GM13976 (cell line): ENCODE measurements at regions not wholly inside any gene's neighbourhood (a gene's known extent, or its start where the extent isn't known, plus 50 kb on each side); places are given as distances from the start of the nearest gene placed in this dataset.
"Not testable (repeated sequence)": the region's sequence is repeated elsewhere in the genome, so short reads cannot be mapped to it uniquely, and the experiment has no call there.

Experiments used
- DNase-seq: peaks from one replicate; pipeline ENCODE4 v3.0.0; 2012; ENCODE audit warnings: low spot score
- in situ Hi-C: fragments of 300-500 bp; cut with MboI; formaldehyde crosslinking; loops from one replicate; pipeline ENCODE4 v1.12.0; 2022; ENCODE audit warnings: low sequenced_read_pairs, mixed read lengths, inconsistent platforms; ENCODE audit not compliant: unreplicated experiment
- TF ChIP-seq, protein P1 (sequence below): IDR thresholded peaks from 2 replicates; pipeline ENCODE4 v1.5.1; 2012; ENCODE audit warnings: borderline replicate concordance, mild to moderate bottlenecking; ENCODE audit not compliant: insufficient read depth; ENCODE audit errors: extremely low read depth, missing control alignments, control extremely low read depth

DNA sequence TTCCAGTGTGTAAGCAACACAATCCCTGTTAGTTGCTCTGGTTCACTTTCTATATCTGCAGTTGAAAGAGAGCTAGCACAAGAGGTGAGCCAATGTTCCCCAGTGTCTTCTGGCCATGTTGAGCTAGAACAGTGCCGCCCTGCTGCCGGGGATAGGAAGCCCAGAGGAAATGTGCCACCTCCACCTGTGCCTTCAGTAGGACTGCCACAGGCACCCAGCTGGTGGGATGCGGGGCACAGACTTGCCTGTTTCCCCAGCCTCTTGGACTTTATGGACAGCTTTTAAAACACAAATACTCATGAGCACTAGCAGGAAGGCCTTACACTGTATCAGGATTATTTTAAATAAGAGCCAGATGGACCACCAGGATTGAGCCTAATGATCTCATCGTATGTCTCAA lies 234.5 kb upstream of the COBL start:
- TF ChIP-seq, protein P1, sequence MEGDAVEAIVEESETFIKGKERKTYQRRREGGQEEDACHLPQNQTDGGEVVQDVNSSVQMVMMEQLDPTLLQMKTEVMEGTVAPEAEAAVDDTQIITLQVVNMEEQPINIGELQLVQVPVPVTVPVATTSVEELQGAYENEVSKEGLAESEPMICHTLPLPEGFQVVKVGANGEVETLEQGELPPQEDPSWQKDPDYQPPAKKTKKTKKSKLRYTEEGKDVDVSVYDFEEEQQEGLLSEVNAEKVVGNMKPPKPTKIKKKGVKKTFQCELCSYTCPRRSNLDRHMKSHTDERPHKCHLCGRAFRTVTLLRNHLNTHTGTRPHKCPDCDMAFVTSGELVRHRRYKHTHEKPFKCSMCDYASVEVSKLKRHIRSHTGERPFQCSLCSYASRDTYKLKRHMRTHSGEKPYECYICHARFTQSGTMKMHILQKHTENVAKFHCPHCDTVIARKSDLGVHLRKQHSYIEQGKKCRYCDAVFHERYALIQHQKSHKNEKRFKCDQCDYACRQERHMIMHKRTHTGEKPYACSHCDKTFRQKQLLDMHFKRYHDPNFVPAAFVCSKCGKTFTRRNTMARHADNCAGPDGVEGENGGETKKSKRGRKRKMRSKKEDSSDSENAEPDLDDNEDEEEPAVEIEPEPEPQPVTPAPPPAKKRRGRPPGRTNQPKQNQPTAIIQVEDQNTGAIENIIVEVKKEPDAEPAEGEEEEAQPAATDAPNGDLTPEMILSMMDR = no peak
- in situ Hi-C loops = no loop called here
- DNase-seq = no peak

DNA sequence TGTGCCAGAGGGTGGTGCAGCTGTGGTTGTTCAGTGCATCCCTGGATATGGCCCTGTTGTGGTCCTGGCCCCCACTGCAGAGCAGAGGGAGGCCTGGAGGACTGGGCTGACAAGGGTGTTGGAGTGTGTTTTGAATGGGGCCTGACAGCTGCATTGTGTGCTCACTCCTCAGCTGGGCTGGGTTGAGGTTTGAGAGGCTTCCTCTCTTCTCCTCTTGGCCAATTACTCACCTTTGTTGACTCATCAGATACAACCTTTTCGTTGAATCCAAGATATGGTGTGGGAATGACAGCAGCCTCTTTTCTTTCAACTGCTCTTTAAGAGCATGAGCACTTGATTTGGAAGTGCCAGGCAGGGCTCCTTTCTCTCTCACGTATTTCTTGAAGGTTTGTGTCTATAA lies 228.5 kb upstream of the COBL start:
- no peak for DNase-seq
- in situ Hi-C loops = no loop called here
- TF ChIP-seq, protein P1 = no peak

DNA sequence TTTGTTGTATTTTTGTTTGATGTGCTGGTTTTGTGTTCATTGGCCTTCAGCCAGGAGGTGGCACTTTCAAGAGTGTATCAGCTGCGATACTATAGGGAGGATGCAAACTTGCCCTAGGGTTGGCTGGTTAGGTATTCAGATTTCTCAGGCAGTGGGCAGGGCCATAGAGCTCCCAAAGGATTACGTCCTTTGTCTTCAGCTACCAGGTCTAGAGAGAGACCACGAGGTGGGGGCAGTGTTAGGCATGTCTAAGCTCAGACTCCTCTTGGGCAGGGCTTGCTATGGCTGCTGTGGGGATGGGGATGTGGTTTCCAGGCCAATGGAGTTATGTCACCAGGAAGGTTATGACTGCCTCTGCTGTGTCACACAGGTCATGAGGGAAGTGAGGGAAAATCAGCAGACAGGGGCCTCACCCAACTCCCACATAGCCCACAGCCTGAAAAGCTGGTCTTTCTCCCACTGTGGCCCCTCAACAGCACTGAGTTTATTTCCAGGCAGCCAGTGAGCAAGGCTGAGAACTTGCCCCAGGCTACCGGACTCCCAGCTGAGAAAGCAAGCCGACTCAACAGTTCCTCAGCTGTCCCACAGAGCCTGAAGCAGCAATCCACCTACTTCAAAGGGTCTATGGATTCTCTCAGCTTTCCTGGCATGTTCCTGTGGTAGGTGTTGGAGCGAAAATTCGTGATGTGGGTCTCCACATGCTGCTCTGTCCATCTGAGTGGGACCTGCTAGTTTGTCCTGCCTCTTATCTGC lies 227.4 kb upstream of the COBL start:
- no peak for DNase-seq
- in situ Hi-C loops = no loop called here
- TF ChIP-seq, protein P1 = no peak

DNA sequence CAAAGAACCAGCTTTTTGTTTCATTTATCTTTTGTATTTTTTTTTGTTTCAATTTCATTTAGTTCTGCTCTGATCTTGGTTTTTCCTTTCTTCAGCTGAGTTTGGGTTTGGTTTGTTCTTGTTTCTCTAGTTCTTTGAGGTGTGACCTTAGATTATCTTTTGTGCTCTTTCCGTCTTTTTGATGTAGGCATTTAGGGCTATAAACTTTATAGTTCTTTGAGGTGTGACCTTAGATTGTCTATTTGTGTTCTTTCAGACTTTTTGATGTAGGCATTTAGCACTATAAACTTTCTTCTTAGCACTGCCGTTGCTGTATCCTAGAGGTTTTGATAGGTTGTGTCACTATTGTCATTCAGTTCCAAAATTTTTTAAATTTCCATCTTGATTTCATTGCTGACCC lies 224.3 kb upstream of the COBL start:
- in situ Hi-C loops, DNase-seq: not testable (repeated sequence)

DNA sequence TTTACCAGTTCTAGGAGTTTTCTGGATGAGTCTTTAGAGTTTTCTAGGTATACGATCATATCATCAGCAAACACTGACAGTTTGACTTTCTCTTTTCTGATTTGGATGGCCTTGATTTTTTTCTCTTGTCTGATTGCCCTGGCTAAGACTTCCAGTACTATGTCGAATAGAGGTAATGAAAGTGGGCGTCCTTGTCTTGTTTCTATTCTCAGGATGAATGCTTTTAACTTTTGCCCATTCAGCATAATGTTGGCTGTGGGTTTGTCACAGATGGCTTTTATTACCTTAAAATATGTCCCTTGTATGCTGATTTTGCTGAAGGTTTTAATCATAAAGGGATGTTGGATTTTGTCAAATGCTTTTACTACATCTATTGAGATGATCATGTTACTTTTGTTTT lies 223.2 kb upstream of the COBL start:
- in situ Hi-C loops = no loop called here
- TF ChIP-seq, protein P1 = no peak
- DNase-seq = no peak

DNA sequence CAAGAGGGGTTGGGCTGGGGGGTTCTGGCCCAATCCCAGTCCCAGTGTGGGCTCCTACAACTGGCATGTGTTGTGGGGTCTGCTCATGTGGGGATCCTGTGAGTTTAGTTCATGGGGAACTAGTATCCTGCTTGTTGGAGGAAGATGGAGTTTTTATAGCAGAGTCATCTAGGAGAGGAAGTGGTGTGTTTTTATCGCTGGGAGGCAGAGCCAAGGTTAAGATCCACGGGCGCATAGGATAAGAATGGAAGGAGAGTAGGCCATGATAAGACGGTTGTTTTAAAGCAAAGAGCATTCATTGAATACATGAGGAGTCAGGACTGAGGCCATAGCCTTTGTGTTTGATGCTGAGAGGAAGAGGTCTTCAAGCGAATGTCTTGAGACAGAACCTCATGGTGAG lies 211.6 kb upstream of the COBL start:
- TF ChIP-seq, protein P1 = no peak
- in situ Hi-C loops = no loop called here
- no peak for DNase-seq

DNA sequence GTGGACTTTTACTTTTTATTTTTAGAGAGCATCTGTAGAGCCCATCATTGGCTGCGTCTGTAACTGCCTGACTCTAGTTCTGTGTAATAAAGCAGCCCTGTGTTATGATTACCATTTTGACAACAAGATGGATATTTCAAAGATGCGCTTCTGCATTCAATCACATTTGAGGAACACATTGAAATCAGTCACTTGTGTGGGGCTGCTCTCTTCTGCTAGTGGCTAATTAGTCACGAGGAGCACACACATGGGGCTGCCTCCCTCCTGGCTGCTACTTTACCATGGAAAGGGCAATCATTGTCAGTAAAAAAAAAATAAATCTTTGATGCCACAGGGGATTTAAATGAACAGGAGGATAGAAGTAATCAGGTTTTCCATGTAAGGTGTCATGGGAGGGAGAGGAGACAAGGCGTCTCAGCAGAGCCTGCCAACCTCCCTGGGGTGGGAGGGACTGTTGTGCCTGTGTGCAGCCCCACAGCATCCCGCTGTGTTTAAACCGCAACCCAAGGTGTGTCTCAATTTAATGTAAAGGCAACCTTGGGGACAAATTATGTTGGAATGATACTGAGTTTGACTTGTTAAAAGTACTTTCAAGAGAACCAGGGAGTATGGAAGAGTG lies 205.2 kb upstream of the COBL start:
- in situ Hi-C loops = no loop called here
- DNase-seq = no peak
- TF ChIP-seq, protein P1 = no peak
